ENCODE measurements at regions not wholly inside any gene's neighbourhood (a gene's known extent, or its start where the extent isn't known, plus 50 kb on each side); places are given as distances from the start of the nearest gene placed in this dataset.

DNA sequence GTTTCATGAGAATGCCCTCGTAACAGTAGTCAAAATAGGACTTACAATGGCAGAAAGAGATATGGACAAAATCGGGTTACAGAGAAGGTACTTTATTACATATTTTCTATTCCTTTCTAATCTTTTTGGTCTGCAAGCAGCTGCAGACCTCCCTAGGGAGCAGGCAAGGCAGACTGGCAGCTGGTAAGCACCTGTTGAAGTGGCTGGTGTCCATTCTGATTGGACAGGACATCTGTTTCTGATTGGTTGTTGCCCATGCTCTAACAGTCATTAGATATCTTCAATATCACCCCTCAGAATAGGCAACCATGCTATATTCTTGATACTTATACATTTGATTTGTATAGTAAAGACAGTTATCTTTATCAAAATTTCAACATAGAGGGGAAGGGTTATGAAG, 606.3 kb downstream of the KCNJ2 start:
- no peak for TF ChIP-seq POLR2AphosphoS5 (IDR thresholded peaks at IDR 0.05)
- no peak for TF ChIP-seq CTCF (IDR thresholded peaks at IDR 0.05)
- TF ChIP-seq POLR2A (IDR thresholded peaks at IDR 0.05) = no peak

Data from stomach (tissue), 4 donors.